Superior temporal gyrus (tissue), 1 donor: ENCODE measurements at regions not wholly inside any gene's neighbourhood (a gene's known extent, or its start where the extent isn't known, plus 50 kb on each side); places are given as distances from the start of the nearest gene placed in this dataset.
"Not testable (repeated sequence)": the region's sequence is repeated elsewhere in the genome, so short reads cannot be mapped to it uniquely, and the experiment has no call there.

ENCODE experiments used
- DNase-seq: peaks from one replicate; pipeline ENCODE4 v3.0.0-alpha.2; 2016; ENCODE audit errors: extremely low spot score

- DNase-seq, result no peak
Observed at GRCh38 chr11:56876621-56877275, 112.0 kb upstream of the OR5AK2 start.

- DNase-seq, result no peak
Observed at GRCh38 chr11:56855217-56855616, 106.7 kb upstream of the OR9G4 start.

GRCh38 chr11:56852131-56852530, 103.6 kb upstream of the OR9G4 start:
- no peak for DNase-seq

GRCh38 chr11:56849852-56850251, 101.4 kb upstream of the OR9G4 start:
- DNase-seq, result no peak

- no peak for DNase-seq
Observed at GRCh38 chr11:56849250-56849649, 100.8 kb upstream of the OR9G4 start.

GRCh38 chr11:56848141-56848809, 99.8 kb upstream of the OR9G4 start:
- DNase-seq, result no peak

GRCh38 chr11:56846631-56847576, 98.4 kb upstream of the OR9G4 start:
- no peak for DNase-seq

GRCh38 chr11:56845121-56845732, 96.7 kb upstream of the OR9G4 start:
- no peak for DNase-seq

- DNase-seq, result no peak
Observed at GRCh38 chr11:56843816-56844215, 95.3 kb upstream of the OR9G4 start.

- DNase-seq, result no peak
Observed at GRCh38 chr11:56842814-56843794, 94.6 kb upstream of the OR9G4 start.

GRCh38 chr11:56841210-56841810, 92.8 kb upstream of the OR9G4 start:
- DNase-seq, result peak; percentile 84

- DNase-seq, result not testable (repeated sequence)
Observed at GRCh38 chr11:56827357-56827756, 78.9 kb upstream of the OR9G4 start.

GRCh38 chr11:56819916-56820315, 71.4 kb upstream of the OR9G4 start:
- no peak for DNase-seq

GRCh38 chr11:56817661-56818060, 69.2 kb upstream of the OR9G4 start:
- no peak for DNase-seq

GRCh38 chr11:56816259-56816658, 67.8 kb upstream of the OR9G4 start:
- no peak for DNase-seq

GRCh38 chr11:56808326-56808725, 59.8 kb upstream of the OR9G4 start:
- DNase-seq, result no peak

- DNase-seq, result no peak
Observed at GRCh38 chr11:56799691-56800210, 51.3 kb upstream of the OR9G4 start.
